WTC11 (cell line): ENCODE measurements at regions not wholly inside any gene's neighbourhood (a gene's known extent, or its start where the extent isn't known, plus 50 kb on each side); places are given as distances from the start of the nearest gene placed in this dataset.

Experiments used
- FOXP4 ChIP-seq: sonication (generic); formaldehyde crosslinking; IDR thresholded peaks from 2 replicates; pipeline ENCODE4 v1.8.0; 2022; ENCODE audit warnings: mild to moderate bottlenecking, missing genetic modification reagents
- JAZF1 ChIP-seq: fragments of 250-450 bp; sonication (Bioruptor Pico); IDR thresholded peaks from 2 replicates; pipeline ENCODE4 v1.9.0; 2021; ENCODE audit warnings: moderate library complexity, mild to moderate bottlenecking, inconsistent platforms
- PREB ChIP-seq: sonication (generic); formaldehyde crosslinking; IDR thresholded peaks from 2 replicates; pipeline ENCODE4 v1.8.1; 2022; ENCODE audit warnings: mild to moderate bottlenecking, missing genetic modification reagents, moderate library complexity, borderline replicate concordance

- TF ChIP-seq JAZF1: no peak
- TF ChIP-seq FOXP4 (CRISPR knock-in tag): no peak
- no peak for TF ChIP-seq PREB (CRISPR knock-in tag)
Observed at GRCh38 chr4:57162499-57163019, 52.4 kb upstream of the IGFBP7 start (continued).
